HUES64 (cell line): ENCODE measurements at regions not wholly inside any gene's neighbourhood (a gene's known extent, or its start where the extent isn't known, plus 50 kb on each side); places are given as distances from the start of the nearest gene placed in this dataset.

Experiments
- H3K27ac ChIP-seq: 2 replicates; pipeline ENCODE4 v1.7.0; 2013; ENCODE audit warnings: low read depth, low read length, inconsistent platforms
- H3K27me3 ChIP-seq: 2 replicates; pipeline ENCODE4 v1.6.1; 2013; ENCODE audit warnings: mild to moderate bottlenecking, low read length; ENCODE audit not compliant: insufficient read depth
- H3K36me3 ChIP-seq: 2 replicates; pipeline ENCODE4 v1.6.1; 2013; ENCODE audit warnings: mild to moderate bottlenecking, low read length; ENCODE audit not compliant: insufficient read depth
- H3K4me1 ChIP-seq: 2 replicates; pipeline ENCODE4 v1.6.1; 2013; ENCODE audit warnings: mild to moderate bottlenecking, low read length, moderate library complexity; ENCODE audit not compliant: insufficient read depth
- H3K4me3 ChIP-seq: 2 replicates; pipeline ENCODE4 v1.5.1; 2013; ENCODE audit warnings: mild to moderate bottlenecking, low read length, moderate library complexity
- H3K9ac ChIP-seq: 2 replicates; pipeline ENCODE4 v1.6.1; 2013; ENCODE audit warnings: mild to moderate bottlenecking, low read depth, low read length
- H3K9me3 ChIP-seq: 2 replicates; pipeline ENCODE4 v1.6.1; 2013; ENCODE audit warnings: low read depth, low read length; ENCODE audit not compliant: insufficient read depth
- WGBS: fragments of 150-250, 120-280 bp; methylation state at CpG from one replicate; pipeline ENCODE4 v1.1.7; 2013; ENCODE audit warnings: missing lambda C conversion rate; 5-methylcytosine and 5-hydroxymethylcytosine counted together

DNA sequence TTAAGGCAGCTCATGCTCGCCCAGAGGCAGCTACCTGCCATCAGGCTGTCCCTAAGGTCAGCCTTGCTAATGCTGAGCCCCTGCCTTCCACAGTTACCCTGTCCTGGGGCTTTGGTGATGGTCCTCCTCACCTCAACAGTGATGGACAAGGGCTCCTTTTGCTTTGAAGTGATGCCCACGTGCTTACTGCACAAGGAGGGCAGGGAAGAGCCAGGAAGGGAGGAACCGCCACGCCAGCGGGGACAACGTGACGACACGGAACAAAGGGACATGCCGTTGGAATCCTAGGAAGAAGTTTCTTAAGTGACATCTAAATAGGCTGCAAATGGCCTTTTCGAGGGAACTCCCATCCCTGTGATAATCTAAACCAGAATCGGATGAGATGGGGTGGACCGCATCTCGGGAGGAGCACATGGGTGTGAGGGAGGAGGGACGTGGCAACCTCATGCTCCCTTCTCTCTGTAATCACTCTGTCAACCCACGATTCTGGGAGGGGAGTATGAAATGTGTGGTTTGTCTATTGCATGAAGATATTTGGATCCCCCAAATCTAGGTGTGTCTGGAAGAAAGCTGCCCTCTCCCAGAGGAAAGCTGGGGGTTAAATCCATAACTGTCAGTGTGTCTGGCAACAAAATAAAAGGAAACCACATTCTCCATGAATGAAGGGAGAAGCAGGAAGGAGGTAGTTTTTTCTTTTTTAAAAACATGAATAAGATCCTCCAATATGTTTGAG is 110.9 kb upstream of the IRF2BP2 start:
- Histone ChIP-seq H3K9me3 (no peaks in the 10 kb centered on the region), H3K27ac (no peak overlapping the region), H3K9ac (no peak overlapping the region), H3K27me3 (no peaks in the 10 kb centered on the region), H3K4me1 (peaks cover 43% of the 10 kb centered on the region), H3K36me3 (no peaks in the 10 kb centered on the region), H3K4me3 (no peak overlapping the region)
- WGBS, result 94% methylated on average over 14 of the region's 15 CpGs

DNA sequence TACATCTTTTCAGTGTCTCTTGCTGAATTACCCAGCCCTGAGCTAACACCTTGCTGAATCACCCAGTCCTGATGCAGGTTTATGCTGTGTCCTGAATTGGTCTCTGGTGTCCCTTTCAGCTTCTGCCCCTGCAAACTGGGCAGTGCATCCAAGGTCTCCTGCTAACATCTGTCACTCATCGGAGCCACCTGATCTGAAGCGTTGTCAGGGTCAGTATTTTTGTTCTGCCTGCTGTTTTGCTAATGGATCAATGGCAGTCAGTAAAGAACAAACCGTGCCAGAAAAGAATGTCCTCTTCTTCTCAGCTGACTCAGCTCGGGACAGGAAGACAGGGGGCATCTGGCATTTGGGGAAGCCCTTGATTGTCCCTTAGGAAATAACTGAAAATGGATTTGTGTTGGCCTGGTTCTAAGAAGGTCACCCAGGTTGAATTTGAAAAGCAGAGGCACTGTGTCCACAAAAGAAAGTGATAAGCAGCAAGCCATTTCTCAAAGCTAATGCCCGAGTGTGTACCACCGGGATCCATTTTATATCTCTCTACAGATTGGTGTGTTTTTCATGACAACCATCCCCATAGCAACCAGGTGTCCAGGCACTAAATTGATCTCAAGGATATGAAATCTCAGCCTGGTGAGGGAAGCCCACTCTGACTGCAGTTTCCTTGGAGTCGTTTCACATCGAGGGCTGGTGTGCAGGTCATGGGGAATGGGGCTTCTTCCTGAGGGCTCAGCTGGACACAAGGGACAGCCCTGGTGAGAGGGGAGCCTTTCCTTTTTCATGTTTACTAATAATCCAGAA is 109.7 kb upstream of the IRF2BP2 start:
- WGBS, result 87% methylated on average over 8 of the region's 8 CpGs

DNA sequence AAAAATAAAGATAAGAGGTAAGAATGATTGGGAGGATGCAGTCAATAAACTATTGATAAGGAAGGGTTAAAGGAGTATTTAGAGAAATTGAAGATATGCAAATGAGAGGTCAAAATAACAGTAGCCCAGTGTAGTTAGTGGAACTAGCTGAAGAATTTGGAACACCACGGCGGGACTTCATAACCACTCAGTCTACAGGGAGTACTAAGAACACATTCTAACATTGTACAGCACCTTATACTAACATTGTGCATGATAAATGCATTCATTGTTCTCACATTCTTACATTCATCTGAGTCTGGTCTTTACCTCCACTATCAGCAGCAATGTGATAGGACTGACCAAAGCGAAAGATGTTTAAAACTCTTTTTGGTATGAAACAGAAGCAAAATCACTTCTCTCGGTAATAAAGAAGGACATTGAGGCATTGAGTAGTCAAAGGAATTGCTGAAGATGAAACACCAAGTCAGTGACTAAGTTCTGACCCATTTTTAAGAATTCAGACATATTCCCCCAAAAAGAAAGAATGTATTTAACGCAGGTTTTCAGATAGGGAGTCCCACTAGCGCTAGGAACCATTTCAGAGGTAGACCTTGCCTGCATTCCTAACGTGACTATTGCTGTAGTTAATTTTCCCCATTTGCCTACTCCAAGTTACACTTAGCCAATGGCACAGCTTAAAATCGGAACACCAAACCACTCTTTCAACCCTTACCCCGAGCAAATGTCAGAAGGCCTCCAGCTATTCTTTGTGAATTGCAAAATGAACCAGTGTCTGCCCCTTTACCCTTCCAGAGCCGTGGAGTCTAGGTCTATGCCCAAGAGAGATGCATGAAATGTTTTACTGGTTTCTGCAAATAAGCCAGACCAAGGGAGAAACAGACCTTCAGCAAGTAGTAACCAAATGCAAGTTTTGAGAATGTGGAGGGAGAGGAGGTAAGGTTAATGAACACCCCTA is 108.8 kb upstream of the IRF2BP2 start:
- Histone ChIP-seq H3K9me3 (no peaks in the 10 kb centered on the region), H3K27me3 (no peaks in the 10 kb centered on the region), H3K27ac (no peak overlapping the region), H3K36me3 (no peaks in the 10 kb centered on the region), H3K4me1 (peaks cover 23% of the 10 kb centered on the region), H3K9ac (no peak overlapping the region), H3K4me3 (no peak overlapping the region)
- 93% methylated on average over 10 of the region's 10 CpGs for WGBS

More for the DNA sequence above, 109.7 kb upstream of the IRF2BP2 start:
- Histone ChIP-seq H3K9ac (no peak overlapping the region), H3K4me3 (no peak overlapping the region), H3K27me3 (no peaks in the 10 kb centered on the region), H3K9me3 (no peaks in the 10 kb centered on the region), H3K27ac (no peak overlapping the region), H3K4me1 (peaks cover 31% of the 10 kb centered on the region), H3K36me3 (no peaks in the 10 kb centered on the region)

DNA sequence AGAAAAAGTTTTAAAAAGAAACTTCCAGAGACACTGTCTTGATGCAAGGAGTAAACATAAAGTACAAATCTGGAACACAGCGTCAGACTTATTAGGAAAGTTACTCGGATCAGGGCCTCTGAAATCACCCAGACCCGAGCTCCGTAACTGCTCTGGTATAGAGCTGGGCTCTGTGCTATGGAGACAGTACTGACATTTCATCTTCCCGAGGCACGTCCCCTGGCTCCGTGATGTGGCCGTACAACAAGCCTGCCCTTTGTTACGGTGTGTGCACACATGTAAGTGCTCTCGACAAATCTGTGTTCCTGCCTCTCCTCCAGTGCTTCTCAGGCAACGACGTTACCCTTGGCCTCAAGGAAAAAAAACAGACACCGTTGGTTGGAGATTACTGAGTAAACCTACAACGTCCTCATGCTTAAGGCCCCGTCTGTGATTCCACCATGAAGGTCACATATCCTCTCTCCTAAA is 107.0 kb upstream of the IRF2BP2 start:
- WGBS, result 91% methylated on average over 15 of the region's 15 CpGs
- no peaks in the 10 kb centered on the region for H3K36me3 ChIP-seq

DNA sequence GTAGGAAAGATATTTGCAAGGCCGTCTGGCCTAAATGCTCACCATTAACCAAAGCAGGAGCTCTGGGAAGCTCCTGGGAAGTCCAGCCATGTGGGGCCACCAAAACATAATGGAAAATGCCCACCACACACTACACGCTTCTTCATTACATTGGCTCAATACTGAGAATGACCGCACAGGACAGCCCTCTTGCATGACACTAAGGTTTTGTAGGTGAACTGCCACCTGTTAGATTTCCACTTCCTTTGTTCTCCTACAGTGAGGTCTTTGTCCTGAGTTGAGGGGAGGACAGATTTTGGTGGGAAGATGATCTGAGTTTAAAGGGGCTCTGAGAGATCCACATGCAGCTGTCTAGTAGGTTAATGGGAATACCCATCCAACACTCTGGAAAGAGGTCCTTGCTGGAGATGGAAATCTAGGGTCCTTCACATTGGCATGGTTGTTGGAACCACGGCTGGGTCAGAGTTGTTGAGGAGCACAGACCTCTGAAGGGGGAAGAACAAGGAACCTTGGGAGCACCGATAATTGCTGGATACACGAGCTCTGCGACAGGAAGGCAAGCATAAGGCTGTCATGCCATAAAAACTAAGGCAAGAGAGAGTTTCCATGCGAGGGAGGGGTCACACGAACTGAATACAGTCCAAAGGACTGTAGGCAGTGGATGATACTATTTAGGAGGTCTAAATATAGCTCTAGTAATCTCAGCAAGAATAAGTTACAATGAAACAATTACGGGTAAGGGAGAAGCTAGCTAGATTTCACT is 105.5 kb upstream of the IRF2BP2 start:
- WGBS, result 94% methylated on average over 10 of the region's 10 CpGs
- Histone ChIP-seq H3K9me3 (no peaks in the 10 kb centered on the region), H3K36me3 (no peaks in the 10 kb centered on the region), H3K27ac (no peak overlapping the region), H3K4me3 (no peak overlapping the region), H3K4me1 (no peaks in the 10 kb centered on the region), H3K27me3 (no peaks in the 10 kb centered on the region), H3K9ac (no peak overlapping the region)

More for the DNA sequence above, 107.0 kb upstream of the IRF2BP2 start:
- Histone ChIP-seq H3K27ac (no peak overlapping the region), H3K9ac (no peak overlapping the region), H3K4me3 (no peak overlapping the region), H3K27me3 (no peaks in the 10 kb centered on the region), H3K9me3 (no peaks in the 10 kb centered on the region), H3K4me1 (peaks cover 5% of the 10 kb centered on the region; the same call in 1 of the 2 replicates)

DNA sequence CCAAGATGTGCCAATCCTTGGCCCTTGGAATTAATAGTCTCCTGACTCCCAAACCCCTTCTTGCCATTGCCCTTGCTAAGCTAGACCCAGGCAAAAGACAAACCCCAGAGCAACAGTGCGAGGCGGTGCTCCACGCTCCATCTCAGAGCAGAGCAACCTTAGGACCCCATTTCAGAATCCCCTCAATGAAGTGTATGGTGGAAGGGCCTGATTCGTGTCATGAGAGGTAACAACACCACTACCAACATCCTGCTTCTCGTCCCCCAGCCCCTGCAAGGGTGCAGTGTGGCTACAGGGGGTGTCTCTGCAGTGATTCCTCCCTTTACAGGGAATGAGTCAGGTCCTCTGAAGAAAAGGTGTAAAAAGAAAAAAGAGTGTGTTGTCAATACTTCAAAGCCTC is 103.9 kb upstream of the IRF2BP2 start:
- Histone ChIP-seq H3K4me1 (no peaks in the 10 kb centered on the region), H3K36me3 (no peaks in the 10 kb centered on the region), H3K27me3 (no peaks in the 10 kb centered on the region), H3K9me3 (no peaks in the 10 kb centered on the region), H3K9ac (no peak overlapping the region), H3K4me3 (no peak overlapping the region), H3K27ac (no peak overlapping the region)
- WGBS, result 100% methylated on average over 3 of the region's 5 CpGs

DNA sequence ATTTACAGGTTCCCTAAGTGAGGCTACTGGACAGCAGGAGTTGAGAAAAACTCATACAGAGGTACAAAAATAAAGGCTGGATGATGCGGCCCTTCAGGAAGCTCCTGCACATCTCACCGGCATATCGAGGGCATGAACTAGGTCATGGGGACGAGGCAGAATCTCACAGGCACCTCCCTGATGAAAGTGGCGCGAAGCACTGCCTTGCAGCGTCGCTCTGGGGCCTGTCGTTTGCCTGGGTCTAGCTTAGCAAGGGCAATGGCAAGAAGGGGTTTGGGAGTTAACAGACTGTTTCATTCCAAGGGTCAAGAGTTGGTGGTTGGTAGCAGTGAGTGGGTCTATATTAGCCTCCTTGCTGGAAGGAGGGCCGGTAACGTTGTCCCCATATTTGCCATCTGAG is 103.5 kb upstream of the IRF2BP2 start:
- no peak overlapping the region for H3K27ac ChIP-seq
- no peak overlapping the region for H3K9ac ChIP-seq
- H3K27me3 ChIP-seq, result no peaks in the 10 kb centered on the region
- H3K4me1 ChIP-seq, result no peaks in the 10 kb centered on the region
- H3K9me3 ChIP-seq, result no peaks in the 10 kb centered on the region
- no peaks in the 10 kb centered on the region for H3K36me3 ChIP-seq
- 95% methylated on average over 11 of the region's 11 CpGs for WGBS
- H3K4me3 ChIP-seq, result no peak overlapping the region

DNA sequence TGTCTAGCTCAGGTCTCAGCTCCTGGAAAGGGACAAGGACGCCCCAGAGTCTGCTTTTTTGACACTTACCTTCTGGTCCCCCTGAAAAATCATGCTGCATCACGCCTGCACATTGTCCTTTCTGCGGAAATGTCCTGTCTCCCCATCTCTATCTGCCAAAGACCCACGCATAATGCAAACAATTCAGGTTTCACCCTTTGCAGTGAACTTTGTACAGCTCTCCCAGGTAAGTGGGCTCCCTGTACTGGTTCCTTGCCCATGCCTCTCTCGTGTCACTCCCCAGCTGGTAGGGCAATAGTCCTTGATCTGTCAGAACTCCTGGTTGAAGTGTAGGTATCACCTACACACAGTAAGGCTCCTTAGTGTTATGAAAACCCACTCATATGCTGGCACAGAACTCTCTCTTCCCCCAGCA is 102.9 kb upstream of the IRF2BP2 start:
- Histone ChIP-seq H3K27me3 (no peaks in the 10 kb centered on the region), H3K4me1 (no peaks in the 10 kb centered on the region), H3K27ac (no peak overlapping the region), H3K36me3 (no peaks in the 10 kb centered on the region), H3K4me3 (no peak overlapping the region), H3K9ac (no peak overlapping the region), H3K9me3 (no peaks in the 10 kb centered on the region)
- 90% methylated on average over 5 of the region's 5 CpGs for WGBS

DNA sequence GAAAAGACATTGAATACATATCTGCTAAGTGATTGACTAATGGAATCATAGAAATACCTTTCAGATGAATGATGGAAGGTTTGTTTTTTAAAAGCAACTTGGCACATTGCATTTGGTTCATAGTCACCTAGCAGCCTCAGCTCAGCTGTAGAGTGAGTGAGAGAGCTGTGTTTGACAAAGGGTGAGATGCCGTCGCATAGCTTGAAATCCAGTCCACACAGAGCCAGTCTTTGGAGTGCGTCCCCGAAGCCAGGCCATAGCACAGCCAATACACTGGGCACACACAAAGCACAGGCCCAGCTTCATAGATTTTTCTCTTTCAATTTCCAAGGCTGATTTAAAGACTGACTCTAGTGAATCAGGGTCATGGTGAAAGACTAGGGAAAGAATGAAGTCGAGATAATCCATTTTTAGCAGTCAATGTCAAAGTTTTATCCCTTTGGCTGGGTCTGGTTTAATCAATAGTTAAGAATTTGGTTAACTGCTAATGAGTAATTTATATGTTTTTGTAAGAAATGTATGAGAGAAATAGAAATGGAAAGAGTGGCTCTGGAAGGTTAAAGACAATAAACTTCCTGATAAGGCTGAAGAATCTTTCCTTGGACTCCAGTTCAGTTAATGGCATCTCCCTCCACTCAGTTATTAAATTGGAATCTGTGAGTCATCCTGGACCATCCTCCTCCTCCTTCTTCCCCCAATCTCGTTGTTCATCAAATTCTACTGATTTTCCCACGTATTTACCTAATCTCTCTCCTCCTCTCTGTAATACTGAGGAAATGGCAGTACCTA is 101.2 kb upstream of the IRF2BP2 start:
- no peak overlapping the region for H3K27ac ChIP-seq
- 90% methylated on average over 7 of the region's 7 CpGs for WGBS
- no peak overlapping the region for H3K9ac ChIP-seq
- no peak overlapping the region for H3K4me3 ChIP-seq
- no peaks in the 10 kb centered on the region for H3K27me3 ChIP-seq
- no peaks in the 10 kb centered on the region for H3K36me3 ChIP-seq
- no peaks in the 10 kb centered on the region for H3K4me1 ChIP-seq
- H3K9me3 ChIP-seq, result no peaks in the 10 kb centered on the region

DNA sequence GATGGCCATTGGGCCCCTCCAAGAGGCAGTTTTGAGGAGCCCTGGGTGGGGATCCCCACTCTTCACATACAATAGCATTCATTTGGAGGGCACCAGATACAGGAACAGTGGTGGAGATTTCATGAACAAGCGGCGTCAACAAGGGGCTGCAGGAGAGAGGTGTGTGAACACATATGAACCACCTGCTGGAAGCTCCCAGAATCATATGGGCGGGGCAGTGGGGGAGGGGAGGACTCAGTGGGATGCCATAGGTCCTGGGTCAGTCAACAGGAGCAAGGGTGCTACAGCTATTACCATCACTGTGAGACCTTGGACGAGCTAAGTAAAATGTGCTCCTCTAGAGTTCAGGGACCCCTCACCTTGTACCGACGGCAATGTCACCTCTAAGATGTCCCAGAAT is 100.4 kb upstream of the IRF2BP2 start:
- Histone ChIP-seq H3K27me3 (no peaks in the 10 kb centered on the region), H3K27ac (no peak overlapping the region), H3K4me3 (no peak overlapping the region), H3K9ac (no peak overlapping the region), H3K9me3 (no peaks in the 10 kb centered on the region), H3K4me1 (no peaks in the 10 kb centered on the region), H3K36me3 (no peaks in the 10 kb centered on the region)
- 92% methylated on average over 6 of the region's 6 CpGs for WGBS
